Stimulated activated CD8-positive, alpha-beta memory T cell treated with anti-CD3 and anti-CD28 coated beads, Interleukin-2, amount 100 ng/mL, for 48 hours (primary cell): ENCODE measurements at regions not wholly inside any gene's neighbourhood (a gene's known extent, or its start where the extent isn't known, plus 50 kb on each side); places are given as distances from the start of the nearest gene placed in this dataset.
"Not testable (repeated sequence)": the region's sequence is repeated elsewhere in the genome, so short reads cannot be mapped to it uniquely, and the experiment has no call there.

Source experiments
- DNase-seq, 2 donors: peaks; one replicate each; pipeline ENCODE4 v3.0.0-alpha.2; 2020; ENCODE audit warnings: low read depth in 2 of 2

DNA sequence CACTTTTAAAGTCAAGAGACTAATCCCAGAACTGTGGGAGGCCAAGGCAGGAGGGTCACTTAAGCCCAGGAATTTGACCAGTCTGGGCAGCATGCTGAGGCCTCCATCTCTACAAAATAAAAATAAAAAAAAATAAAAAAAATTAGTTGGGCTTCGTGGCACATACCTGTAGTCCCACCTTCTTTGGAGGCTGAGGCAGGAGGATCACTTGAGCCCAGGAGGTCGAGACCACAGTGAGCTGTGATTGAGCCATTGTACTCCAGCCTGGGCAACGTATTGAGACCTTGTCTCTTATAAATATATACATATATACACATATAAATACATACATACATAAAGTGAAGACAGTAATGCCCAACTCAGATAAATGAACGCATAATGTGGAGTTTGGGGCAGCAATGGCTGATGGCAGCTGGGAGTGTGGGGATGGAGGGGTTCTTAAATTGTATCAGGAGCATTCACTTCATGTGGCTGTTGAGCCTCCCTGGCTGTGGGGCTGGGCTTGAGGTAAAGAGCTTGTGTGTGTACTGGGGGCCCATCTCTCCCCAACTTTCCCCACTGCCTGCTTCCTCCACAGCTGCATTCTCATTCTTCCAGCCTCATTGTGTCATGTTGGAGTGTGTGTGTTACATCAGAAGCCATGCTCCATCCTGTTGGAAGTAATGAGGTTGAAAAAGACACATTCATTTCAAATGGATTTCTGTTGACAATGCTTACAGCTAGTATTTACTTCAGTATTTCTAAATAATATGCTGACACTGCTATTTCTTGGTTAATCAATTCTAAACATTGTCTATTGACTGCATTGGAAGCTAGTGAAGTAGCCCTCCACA is 96.5 kb upstream of the HS6ST1 start:
- no peak for DNase-seq

DNA sequence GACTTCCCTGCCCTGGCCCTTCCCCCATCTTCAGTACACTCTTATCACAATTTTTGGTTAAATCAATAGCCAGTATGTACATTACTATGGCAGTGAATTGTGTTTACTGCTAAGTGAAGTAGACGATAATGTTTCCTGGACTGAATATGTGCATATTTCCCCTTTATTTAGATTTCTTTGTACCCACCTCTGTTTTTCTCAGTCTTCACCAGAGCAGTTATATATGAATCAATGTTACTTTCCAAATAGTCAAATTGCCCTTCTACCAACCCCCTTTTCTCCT is 97.1 kb upstream of the HS6ST1 start:
- no peak for DNase-seq

- DNase-seq: no peak
Measured at GRCh38 chr2:128416109-128416785, 97.6 kb upstream of the HS6ST1 start.

- no peak for DNase-seq
Measured at GRCh38 chr2:128416806-128417205, 98.1 kb upstream of the HS6ST1 start.

GRCh38 chr2:128417264-128417663 is 98.6 kb upstream of the HS6ST1 start:
- not testable (repeated sequence) for DNase-seq

GRCh38 chr2:128420131-128420530 is 101.5 kb upstream of the HS6ST1 start:
- DNase-seq: no peak

DNA sequence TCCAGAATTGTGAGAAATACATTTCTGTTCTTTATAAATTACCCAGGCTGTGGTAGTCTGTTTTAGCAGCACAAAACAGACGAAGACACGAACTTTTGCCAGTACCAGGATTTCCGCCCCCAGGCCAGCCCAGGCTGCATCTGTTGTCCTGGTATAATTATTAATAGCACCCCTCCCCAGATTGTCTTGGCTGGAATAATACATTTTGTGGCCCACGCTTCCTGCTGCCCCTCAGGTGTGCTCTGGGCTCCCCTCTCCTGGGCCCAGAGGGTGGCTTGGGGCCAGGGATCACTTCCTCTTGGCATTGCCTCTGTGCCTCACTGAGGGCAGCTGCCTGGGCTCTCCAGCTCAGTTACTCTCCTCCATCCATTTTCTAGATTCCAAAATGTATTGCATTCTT is 102.1 kb upstream of the HS6ST1 start:
- DNase-seq: no peak

DNA sequence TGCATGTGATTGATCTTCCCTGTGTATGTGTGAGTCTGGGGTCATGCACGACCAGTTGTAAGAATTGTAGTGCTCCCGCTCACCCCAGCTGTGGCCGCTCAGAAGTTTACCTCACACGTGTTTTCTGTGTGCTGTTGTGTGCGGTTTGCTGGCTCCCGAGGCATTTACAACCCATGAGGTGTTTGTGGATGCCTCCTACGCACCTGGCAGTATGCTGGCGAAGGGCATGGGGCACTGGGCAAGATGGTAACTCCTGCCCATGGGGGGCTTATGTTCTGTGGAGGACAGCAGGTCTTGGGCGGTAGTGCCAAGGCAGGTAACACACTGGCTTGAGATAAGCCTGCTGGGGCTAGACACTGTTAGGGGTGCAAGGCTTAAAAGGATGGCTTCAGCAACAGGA is 102.6 kb upstream of the HS6ST1 start:
- no peak for DNase-seq

DNA sequence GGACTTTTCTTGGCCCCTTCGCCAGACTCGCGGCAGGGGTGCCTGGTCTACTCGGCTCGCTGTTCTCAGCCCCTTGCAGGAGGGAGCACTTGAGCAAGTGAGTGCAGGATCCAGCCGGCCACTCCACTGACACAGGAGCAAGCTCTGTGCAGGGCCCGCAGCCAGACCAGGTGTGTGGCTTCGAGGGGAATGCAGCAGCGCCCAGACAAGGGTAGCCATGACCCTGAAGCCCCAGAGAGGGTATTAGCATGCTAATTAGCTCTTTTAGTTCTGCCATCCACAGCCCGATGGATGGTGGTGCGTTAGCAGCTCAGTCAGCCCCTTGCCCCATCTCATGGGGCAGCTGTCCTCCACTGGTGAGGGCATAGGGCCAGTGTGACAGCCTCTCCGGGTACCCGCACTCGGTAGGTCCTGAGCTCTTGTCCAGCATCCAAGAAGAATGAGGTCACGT is 103.2 kb upstream of the HS6ST1 start:
- no peak for DNase-seq

GRCh38 chr2:128422571-128422970 is 103.9 kb upstream of the HS6ST1 start:
- DNase-seq: no peak

- DNase-seq: no peak
Measured at GRCh38 chr2:128423788-128424165, 105.1 kb upstream of the HS6ST1 start.

DNA sequence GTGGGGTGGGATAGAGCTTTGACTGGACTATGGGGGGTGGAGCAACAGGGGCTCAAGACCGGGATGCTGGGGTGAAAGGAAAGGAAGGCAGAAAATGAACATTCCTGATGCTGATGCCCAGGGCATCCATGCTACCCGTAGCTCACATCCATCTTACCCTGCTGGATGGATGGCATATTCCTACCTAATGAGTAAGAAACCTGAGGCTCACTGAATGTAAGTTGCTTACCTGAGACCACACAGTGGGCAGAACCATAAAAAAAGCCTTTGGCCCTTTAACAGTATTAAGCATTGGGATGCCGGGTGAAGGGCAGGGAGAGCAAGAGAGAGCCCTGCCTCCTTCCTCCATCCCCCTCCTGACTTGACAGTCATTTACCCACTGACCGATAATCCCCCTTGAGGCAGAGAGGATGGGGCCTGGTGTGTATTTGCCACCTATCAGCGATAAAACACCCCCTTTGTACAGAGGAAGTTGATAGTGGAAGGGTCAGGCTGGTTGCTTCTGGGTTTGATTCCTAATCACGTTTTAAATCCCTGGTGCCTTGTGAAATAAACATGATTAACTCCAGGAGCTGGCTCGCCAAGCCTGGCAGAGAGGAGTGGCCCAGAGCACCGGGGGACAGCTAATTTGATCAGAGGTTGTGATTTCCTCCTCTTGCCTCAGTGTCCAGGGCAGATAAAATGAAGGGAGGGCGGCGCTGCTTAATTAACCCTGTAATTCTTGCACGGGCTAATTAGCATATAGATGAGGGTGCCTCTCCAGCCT is 105.9 kb upstream of the HS6ST1 start:
- DNase-seq: no peak

DNA sequence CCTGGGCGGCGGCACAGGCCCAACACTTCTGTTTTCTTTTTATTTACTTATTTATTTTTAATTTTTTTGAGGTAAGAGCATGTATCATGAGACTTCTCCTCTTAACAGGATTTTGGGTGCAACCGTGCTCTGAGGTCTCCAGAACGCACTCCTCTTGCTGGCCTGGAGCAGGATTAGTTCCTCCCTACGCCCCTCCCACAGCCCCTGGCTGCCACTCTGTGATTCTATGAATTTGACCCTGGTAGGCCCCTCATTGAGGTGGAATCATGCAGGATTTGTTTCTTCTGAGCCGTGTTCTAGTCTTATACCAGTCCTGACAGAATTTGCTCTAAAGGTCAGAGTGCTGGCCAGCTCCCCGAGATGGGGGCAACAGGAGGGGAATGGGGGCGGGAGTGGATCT is 106.5 kb upstream of the HS6ST1 start:
- DNase-seq: no peak

- no peak for DNase-seq
Measured at GRCh38 chr2:128425731-128426620, 107.3 kb upstream of the HS6ST1 start.

- no peak for DNase-seq
Measured at GRCh38 chr2:128427413-128427755, 108.7 kb upstream of the HS6ST1 start.

- DNase-seq: no peak
Measured at GRCh38 chr2:128428415-128428814, 109.7 kb upstream of the HS6ST1 start.

- DNase-seq: no peak
Measured at GRCh38 chr2:128432423-128432822, 113.8 kb upstream of the HS6ST1 start.

- DNase-seq: no peak
Measured at GRCh38 chr2:128433911-128434550, 115.4 kb upstream of the HS6ST1 start.

DNA sequence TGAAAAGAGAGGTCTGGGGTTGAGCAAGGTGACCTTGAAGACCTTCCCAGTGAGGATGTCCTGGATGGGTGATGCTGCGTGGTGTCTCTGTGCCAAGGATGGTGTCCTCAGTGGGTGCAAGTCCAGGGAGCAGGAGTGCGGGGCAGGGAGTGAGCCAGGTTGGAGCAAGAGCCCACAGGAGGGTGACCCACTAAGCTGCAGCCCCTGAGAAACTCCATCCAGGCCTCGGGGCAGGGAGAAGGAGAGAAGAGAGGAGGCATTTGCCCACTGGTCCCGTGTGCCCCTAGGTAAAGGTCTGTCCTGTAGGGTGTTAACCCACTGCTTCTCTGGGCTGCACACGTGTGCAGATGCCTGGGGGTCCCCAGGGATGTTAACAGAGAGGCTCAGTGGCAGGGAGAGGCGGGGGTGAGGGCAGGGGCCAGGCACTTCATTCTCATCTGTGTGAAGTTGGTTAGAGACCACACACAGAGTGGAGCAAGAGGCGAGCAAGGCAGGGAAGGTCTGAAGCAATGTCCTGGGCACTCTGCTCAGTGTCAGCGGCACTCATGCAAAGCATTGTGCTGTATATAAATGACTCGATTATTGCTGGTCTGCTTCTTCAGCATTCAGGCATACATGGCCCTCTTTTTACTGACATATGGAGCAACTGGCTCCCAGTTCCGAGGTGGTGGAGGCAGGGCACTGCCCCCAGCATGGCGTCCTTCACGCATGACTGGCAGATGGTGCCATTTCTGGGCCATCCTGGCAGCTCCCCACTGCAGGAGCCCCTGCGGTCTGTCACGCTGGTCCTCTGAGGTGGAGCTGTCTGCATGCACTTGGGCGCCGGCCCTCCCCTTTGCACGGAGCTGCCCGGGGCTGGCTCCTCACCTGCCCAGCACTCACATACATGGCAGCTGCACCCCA is 117.2 kb upstream of the HS6ST1 start:
- DNase-seq: no peak

GRCh38 chr2:128436479-128437203 is 118.0 kb upstream of the HS6ST1 start:
- DNase-seq: no peak
